ENCODE measurements at regions not wholly inside any gene's neighbourhood (a gene's known extent, or its start where the extent isn't known, plus 50 kb on each side); places are given as distances from the start of the nearest gene placed in this dataset.

- ChIA-PET CTCF (interaction anchor here (0.6 kb wide), 1 partner anchor 79 kb away, joined by 3 read pairs; no protein-coding TSS in a partner anchor), POLR2A (no interaction called here)
- no peak overlapping the region for H3K27ac ChIP-seq (ENCODE audit: extremely low read depth, low read depth, low read length)
- H3K36me3 ChIP-seq (ENCODE audit: control insufficient read depth in 2 of 2, insufficient read depth in 1 of 2, low read length in 2 of 2), result no peaks in the 10 kb centered on the region
- no peak overlapping the region for H3K4me3 ChIP-seq (ENCODE audit: low read depth, low read length)
- TF ChIP-seq ZNF707 (tag by site-specific recombination; IDR thresholded peaks at IDR 0.05), result no peak
- no peak for TF ChIP-seq ZSCAN16 (tag by site-specific recombination; IDR thresholded peaks at IDR 0.05)
- TF ChIP-seq ZNF560 (tag by site-specific recombination; IDR thresholded peaks at IDR 0.05; ENCODE audit: borderline replicate concordance), result no peak
- H3K4me1 ChIP-seq (ENCODE audit: control insufficient read depth, insufficient read depth, low read length), result no peaks in the 10 kb centered on the region
- no peaks in the 10 kb centered on the region for H3K9me3 ChIP-seq (ENCODE audit: control insufficient read depth, insufficient read depth, low read depth, low read length)
These were observed 173.5 kb downstream of the C16orf95 start for GRCh38 chr16:87143661-87144121.

GRCh38 chr16:87144232-87144631 is 173.0 kb downstream of the C16orf95 start:
- ChIA-PET CTCF (no interaction called here), POLR2A (no interaction called here)
- Histone ChIP-seq H3K4me3 (ENCODE audit: low read depth, low read length) (no peak overlapping the region), H3K27ac (ENCODE audit: extremely low read depth, low read depth, low read length) (no peak overlapping the region), H3K36me3 (ENCODE audit: control insufficient read depth in 2 of 2, insufficient read depth in 1 of 2, low read length in 2 of 2) (no peaks in the 10 kb centered on the region), H3K4me1 (ENCODE audit: control insufficient read depth, insufficient read depth, low read length) (no peaks in the 10 kb centered on the region), H3K9me3 (ENCODE audit: control insufficient read depth, insufficient read depth, low read depth, low read length) (no peaks in the 10 kb centered on the region)
- TF ChIP-seq ZNF239 (tag by site-specific recombination; IDR thresholded peaks at IDR 0.05) (peak; percentile 94), ZNF654 (tag by site-specific recombination; IDR thresholded peaks at IDR 0.05; ENCODE audit: low read depth) (no peak)

GRCh38 chr16:87145181-87146176 is 171.7 kb downstream of the C16orf95 start:
- Histone ChIP-seq H3K27ac (ENCODE audit: extremely low read depth, low read depth, low read length) (no peak overlapping the region), H3K4me3 (ENCODE audit: low read depth, low read length) (no peak overlapping the region), H3K9me3 (ENCODE audit: control insufficient read depth, insufficient read depth, low read depth, low read length) (no peaks in the 10 kb centered on the region), H3K4me1 (ENCODE audit: control insufficient read depth, insufficient read depth, low read length) (no peaks in the 10 kb centered on the region), H3K36me3 (ENCODE audit: control insufficient read depth in 2 of 2, insufficient read depth in 1 of 2, low read length in 2 of 2) (no peaks in the 10 kb centered on the region)
- ChIA-PET CTCF (interaction anchor here (0.6 to 0.7 kb wide), 2 partner anchors 58 to 555 kb away, joined by 3 to 4 read pairs; no protein-coding TSS in a partner anchor), POLR2A (no interaction called here)
- TF ChIP-seq ZNF792 (tag by site-specific recombination; IDR thresholded peaks at IDR 0.05) (no peak), ZNF146 (tag by site-specific recombination; IDR thresholded peaks at IDR 0.05) (no peak), ELK4 (IDR thresholded peaks at IDR 0.05; ENCODE audit: borderline replicate concordance, low read depth, low read length) (no peak), SETDB1 (IDR thresholded peaks at IDR 0.05; ENCODE audit: insufficient read length, low read length) (peak; percentile 15), EGR2 (tag by site-specific recombination; IDR thresholded peaks at IDR 0.05; ENCODE audit: low read depth) (no peak)

- no peaks in the 10 kb centered on the region for H3K9me3 ChIP-seq (ENCODE audit: control insufficient read depth, insufficient read depth, low read depth, low read length)
- POLR2A ChIA-PET, result no interaction called here
- H3K4me3 ChIP-seq (ENCODE audit: low read depth, low read length), result no peak overlapping the region
- TF ChIP-seq ZNF707 (tag by site-specific recombination; IDR thresholded peaks at IDR 0.05) (no peak), IKZF3 (tag by site-specific recombination; IDR thresholded peaks at IDR 0.05) (no peak), ZNF433 (tag by site-specific recombination; IDR thresholded peaks at IDR 0.05; ENCODE audit: low read depth) (no peak), SP3 (tag by site-specific recombination; IDR thresholded peaks at IDR 0.05) (no peak), ZNF121 (tag by site-specific recombination; IDR thresholded peaks at IDR 0.05) (no peak), ZFP37 (tag by site-specific recombination; IDR thresholded peaks at IDR 0.05) (no peak), ZNF221 (tag by site-specific recombination; IDR thresholded peaks at IDR 0.05; ENCODE audit: borderline replicate concordance) (no peak), GFI1B (tag by site-specific recombination; IDR thresholded peaks at IDR 0.05) (no peak), ZNF23 (tag by site-specific recombination; IDR thresholded peaks at IDR 0.05; ENCODE audit: borderline replicate concordance) (no peak), ZNF626 (tag by site-specific recombination; IDR thresholded peaks at IDR 0.05) (no peak), ZNF211 (tag by site-specific recombination; IDR thresholded peaks at IDR 0.05; ENCODE audit: low read depth) (no peak), ZBTB10 (tag by site-specific recombination; IDR thresholded peaks at IDR 0.05) (no peak), ZNF777 (tag by site-specific recombination; IDR thresholded peaks at IDR 0.05; ENCODE audit: borderline replicate concordance) (no peak), ZNF140 (tag by site-specific recombination; IDR thresholded peaks at IDR 0.05) (no peak), ZFP3 (tag by site-specific recombination; IDR thresholded peaks at IDR 0.05; ENCODE audit: low read depth) (no peak), ZNF132 (tag by site-specific recombination; IDR thresholded peaks at IDR 0.05; ENCODE audit: borderline replicate concordance) (no peak)
- H3K27ac ChIP-seq (ENCODE audit: extremely low read depth, low read depth, low read length), result no peak overlapping the region
- no peaks in the 10 kb centered on the region for H3K4me1 ChIP-seq (ENCODE audit: control insufficient read depth, insufficient read depth, low read length)
- CTCF ChIA-PET, result no interaction called here
- no peaks in the 10 kb centered on the region for H3K36me3 ChIP-seq (ENCODE audit: control insufficient read depth in 2 of 2, insufficient read depth in 1 of 2, low read length in 2 of 2)
These were observed 170.5 kb downstream of the C16orf95 start for GRCh38 chr16:87146676-87147075.
